Uterus (tissue), 2 donors: ENCODE measurements at regions not wholly inside any gene's neighbourhood (a gene's known extent, or its start where the extent isn't known, plus 50 kb on each side); places are given as distances from the start of the nearest gene placed in this dataset.

Experiments used
- POLR2A ChIP-seq, 2 donors: fragments of 450-650 bp; IDR thresholded peaks; one replicate each; pipeline ENCODE4 v1.6.1; 2016; ENCODE audit warnings: antibody characterized with exemption in 2 of 2, mild to moderate bottlenecking in 1 of 2, moderate library complexity in 1 of 2
- TF ChIP-seq, protein P1 (sequence below), 4 experiments: fragments of 200-600 bp in 2 of 4; fragments of 450-650 bp in 2 of 4; sonication (generic) in 2 of 4; IDR thresholded peaks; one replicate each; pipeline ENCODE4 v1.5.1; 2016 to 2019; ENCODE audit warnings: antibody characterized with exemption in 4 of 4, mild to moderate bottlenecking in 2 of 4, moderate library complexity in 1 of 4

DNA sequence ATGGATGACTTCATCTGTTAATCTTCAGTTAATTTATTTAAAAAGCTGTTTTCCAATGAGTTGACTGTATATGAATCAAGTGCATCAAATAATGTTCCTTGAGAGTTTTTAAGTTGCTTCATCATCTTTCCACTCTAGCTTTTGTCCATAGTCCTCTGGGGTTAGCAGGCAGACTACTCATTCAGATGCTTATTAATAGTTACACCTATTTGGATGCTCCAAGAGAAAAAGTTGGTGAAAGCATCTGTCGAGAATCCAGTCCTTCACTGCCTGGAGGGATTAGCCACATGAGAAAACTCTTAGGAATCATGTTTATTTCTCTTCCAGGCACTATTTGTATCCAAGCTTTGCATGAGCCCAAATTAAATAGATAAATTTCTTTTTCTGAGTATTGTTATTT, 70.2 kb downstream of the DACT1 start:
- TF ChIP-seq, protein P1, sequence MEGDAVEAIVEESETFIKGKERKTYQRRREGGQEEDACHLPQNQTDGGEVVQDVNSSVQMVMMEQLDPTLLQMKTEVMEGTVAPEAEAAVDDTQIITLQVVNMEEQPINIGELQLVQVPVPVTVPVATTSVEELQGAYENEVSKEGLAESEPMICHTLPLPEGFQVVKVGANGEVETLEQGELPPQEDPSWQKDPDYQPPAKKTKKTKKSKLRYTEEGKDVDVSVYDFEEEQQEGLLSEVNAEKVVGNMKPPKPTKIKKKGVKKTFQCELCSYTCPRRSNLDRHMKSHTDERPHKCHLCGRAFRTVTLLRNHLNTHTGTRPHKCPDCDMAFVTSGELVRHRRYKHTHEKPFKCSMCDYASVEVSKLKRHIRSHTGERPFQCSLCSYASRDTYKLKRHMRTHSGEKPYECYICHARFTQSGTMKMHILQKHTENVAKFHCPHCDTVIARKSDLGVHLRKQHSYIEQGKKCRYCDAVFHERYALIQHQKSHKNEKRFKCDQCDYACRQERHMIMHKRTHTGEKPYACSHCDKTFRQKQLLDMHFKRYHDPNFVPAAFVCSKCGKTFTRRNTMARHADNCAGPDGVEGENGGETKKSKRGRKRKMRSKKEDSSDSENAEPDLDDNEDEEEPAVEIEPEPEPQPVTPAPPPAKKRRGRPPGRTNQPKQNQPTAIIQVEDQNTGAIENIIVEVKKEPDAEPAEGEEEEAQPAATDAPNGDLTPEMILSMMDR (IDR thresholded peaks at IDR 0.05): no peak
- no peak for TF ChIP-seq POLR2A (IDR thresholded peaks at IDR 0.05)
